HG03139 (cell line): ENCODE measurements at regions not wholly inside any gene's neighbourhood (a gene's known extent, or its start where the extent isn't known, plus 50 kb on each side); places are given as distances from the start of the nearest gene placed in this dataset.

ENCODE experiments used
- ATAC-seq: cut with Tn5 transposase; IDR thresholded peaks from one replicate; pipeline ENCODE4 v1.9.1; 2021; ENCODE audit not compliant: unreplicated experiment

GRCh38 chr7:132733860-132734259 lies 157.6 kb upstream of the PLXNA4 start:
- no peak for ATAC-seq

- no peak for ATAC-seq
Measured at GRCh38 chr7:132732321-132732865, 156.1 kb upstream of the PLXNA4 start.

- no peak for ATAC-seq
Measured at GRCh38 chr7:132730105-132730504, 153.8 kb upstream of the PLXNA4 start.

GRCh38 chr7:132723506-132724081 lies 147.3 kb upstream of the PLXNA4 start:
- no peak for ATAC-seq

- ATAC-seq, result no peak
Measured at GRCh38 chr7:132720835-132721234, 144.6 kb upstream of the PLXNA4 start.

GRCh38 chr7:132713893-132714292 lies 137.6 kb upstream of the PLXNA4 start:
- ATAC-seq, result no peak

GRCh38 chr7:132709971-132710567 lies 133.8 kb upstream of the PLXNA4 start:
- no peak for ATAC-seq

GRCh38 chr7:132708470-132708869 lies 132.2 kb upstream of the PLXNA4 start:
- no peak for ATAC-seq

GRCh38 chr7:132705146-132705545 lies 128.9 kb upstream of the PLXNA4 start:
- no peak for ATAC-seq

GRCh38 chr7:132703742-132704141 lies 127.5 kb upstream of the PLXNA4 start:
- ATAC-seq, result no peak

- ATAC-seq, result no peak
Measured at GRCh38 chr7:132697003-132697402, 120.7 kb upstream of the PLXNA4 start.

GRCh38 chr7:132696332-132696731 lies 120.1 kb upstream of the PLXNA4 start:
- ATAC-seq, result no peak

GRCh38 chr7:132691201-132691600 lies 114.9 kb upstream of the PLXNA4 start:
- no peak for ATAC-seq

GRCh38 chr7:132690174-132690573 lies 113.9 kb upstream of the PLXNA4 start:
- no peak for ATAC-seq

- ATAC-seq, result no peak
Measured at GRCh38 chr7:132687981-132688383, 111.7 kb upstream of the PLXNA4 start.

- ATAC-seq, result no peak
Measured at GRCh38 chr7:132687016-132687415, 110.7 kb upstream of the PLXNA4 start.

- ATAC-seq, result no peak
Measured at GRCh38 chr7:132685277-132685676, 109.0 kb upstream of the PLXNA4 start.

- no peak for ATAC-seq
Measured at GRCh38 chr7:132683896-132684690, 107.8 kb upstream of the PLXNA4 start.

- ATAC-seq, result no peak
Measured at GRCh38 chr7:132681951-132682350, 105.7 kb upstream of the PLXNA4 start.

- no peak for ATAC-seq
Measured at GRCh38 chr7:132680590-132680989, 104.3 kb upstream of the PLXNA4 start.

GRCh38 chr7:132678656-132679055 lies 102.4 kb upstream of the PLXNA4 start:
- ATAC-seq, result no peak

- ATAC-seq, result no peak
Measured at GRCh38 chr7:132677918-132678317, 101.6 kb upstream of the PLXNA4 start.
